GM10847 (cell line): ENCODE measurements at regions not wholly inside any gene's neighbourhood (a gene's known extent, or its start where the extent isn't known, plus 50 kb on each side); places are given as distances from the start of the nearest gene placed in this dataset.

Experiments
- POLR2A ChIP-seq: IDR thresholded peaks from 2 replicates; pipeline ENCODE4 v1.6.1; 2011; ENCODE audit not compliant: insufficient read length; ENCODE audit errors: extremely low read depth

- TF ChIP-seq POLR2A: no peak
These were observed 897.6 kb downstream of the BCL11A start for GRCh38 chr2:59655809-59656208.

DNA sequence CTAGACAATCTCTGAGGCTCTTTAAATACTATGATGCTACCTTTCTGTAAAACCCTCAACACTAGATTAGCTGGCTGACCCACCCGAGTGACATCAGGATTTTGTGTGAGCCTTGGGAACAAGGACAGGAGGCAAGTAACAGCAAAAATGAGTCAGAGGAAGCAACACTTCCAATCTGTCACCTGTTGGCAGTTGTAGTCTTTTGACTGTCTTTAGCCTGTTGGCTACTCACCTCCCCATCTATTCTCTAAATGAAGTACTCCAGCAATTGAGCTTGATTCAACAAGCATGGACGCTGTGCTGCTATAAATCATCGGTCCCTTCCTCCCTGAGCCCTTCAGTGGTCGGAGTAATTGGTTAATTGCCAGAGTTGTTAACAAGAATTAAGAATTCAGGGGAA is 898.7 kb downstream of the BCL11A start:
- no peak for TF ChIP-seq POLR2A

- TF ChIP-seq POLR2A: no peak
These were observed 900.3 kb downstream of the BCL11A start for GRCh38 chr2:59653164-59653563.

DNA sequence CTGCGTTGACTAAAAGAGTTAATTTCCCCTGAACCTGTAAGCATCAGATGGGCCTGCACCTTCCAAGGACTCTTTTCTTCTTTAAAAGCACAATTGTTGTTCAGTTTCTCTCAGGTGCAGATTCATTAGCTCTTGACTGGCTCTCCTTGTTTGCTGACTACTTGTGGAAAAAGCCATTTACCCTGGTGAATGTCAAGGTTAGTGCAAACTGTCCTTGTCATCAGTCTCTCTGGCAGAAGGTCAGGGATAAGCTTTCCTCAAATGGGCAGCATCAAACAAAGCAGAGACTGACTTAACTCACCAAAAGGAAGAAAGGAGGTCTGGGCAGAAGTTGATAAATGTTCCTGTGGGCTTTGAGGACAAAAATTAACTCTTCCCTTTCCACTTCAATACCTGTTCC is 922.7 kb downstream of the BCL11A start:
- no peak for TF ChIP-seq POLR2A

- no peak for TF ChIP-seq POLR2A
These were observed 925.9 kb downstream of the BCL11A start for GRCh38 chr2:59627599-59627998.

DNA sequence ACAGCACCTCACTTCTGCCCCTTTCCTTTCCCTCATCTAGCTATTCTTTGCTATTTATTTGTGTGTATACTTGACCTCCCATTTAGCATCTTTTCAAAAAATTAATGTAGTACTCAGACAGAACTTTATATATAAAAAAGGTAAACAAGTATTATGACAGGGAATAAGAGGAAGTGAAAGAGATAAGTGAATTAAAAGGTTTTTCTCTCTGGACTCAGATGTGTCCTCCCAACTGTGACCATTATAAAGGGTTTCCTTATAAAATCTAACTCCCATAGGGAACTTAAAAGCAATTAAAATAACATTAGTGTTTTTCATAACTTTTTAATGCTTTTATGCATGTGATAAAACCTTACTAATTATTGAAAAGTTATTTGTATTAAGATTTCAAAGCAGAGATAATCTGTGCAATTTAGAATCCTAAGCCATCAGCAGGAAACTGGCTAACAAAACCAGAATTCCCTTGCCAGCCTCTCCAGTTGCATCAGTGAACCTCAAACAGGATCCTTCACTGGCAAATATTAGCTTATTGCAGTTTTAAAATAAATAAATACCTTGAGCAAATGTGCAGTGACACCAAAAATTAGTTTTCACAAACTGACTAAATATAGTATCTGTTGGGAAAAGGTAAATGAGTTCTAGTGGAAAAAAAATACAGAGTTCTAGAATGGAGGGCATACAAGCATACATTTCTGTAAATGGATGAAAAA is 930.7 kb downstream of the BCL11A start:
- TF ChIP-seq POLR2A: no peak

GRCh38 chr2:59604123-59604522 is 949.3 kb downstream of the BCL11A start:
- no peak for TF ChIP-seq POLR2A

DNA sequence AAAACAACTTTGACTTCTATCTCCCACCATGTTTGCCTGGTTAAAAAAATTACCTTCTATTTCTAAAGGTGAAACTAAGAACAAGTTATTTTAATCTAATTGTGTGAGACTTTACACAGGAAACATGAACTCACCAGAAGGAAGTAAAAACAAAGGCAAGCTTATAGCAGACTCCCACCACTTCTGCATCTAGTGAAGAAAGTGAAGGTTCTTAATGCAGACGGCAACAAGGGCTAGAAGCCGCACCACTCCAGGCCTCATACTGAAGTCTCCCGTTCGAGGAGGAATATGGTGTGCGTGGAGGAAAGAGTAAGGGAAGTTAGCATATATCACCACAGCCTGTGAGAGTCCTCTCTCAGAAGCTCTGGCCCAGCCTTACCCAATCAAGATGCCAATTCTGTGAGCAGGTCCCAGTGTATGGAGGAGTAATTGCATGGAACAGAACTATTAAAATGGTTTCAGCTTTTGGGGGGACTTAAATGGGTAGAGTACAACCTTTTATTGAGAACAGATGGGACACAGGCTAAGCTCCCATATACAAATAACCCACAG is 958.7 kb downstream of the BCL11A start:
- TF ChIP-seq POLR2A: no peak

GRCh38 chr2:59590798-59591197 is 962.7 kb downstream of the BCL11A start:
- no peak for TF ChIP-seq POLR2A

- TF ChIP-seq POLR2A: no peak
These were observed 963.6 kb downstream of the BCL11A start for GRCh38 chr2:59589881-59590280.

- TF ChIP-seq POLR2A: no peak
These were observed 965.2 kb downstream of the BCL11A start for GRCh38 chr2:59588286-59588685.

DNA sequence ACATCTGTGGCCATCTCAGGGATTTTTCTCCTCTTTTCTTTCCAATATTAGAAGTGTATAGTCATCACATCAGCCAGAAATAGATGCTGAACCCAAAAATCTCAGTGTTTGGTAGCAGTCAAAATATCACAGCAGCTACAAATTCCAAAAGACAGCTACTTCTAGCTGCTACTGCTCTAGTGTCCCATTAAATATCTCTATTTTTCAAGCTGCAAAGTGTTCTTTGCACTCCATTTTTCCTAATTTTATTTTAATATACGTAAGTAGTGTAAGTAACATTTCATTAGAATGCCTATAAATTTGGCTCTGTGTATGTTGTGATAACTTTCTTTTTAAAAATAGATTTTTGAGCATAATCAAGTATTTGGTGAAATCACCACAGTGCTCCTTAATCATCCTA is 967.3 kb downstream of the BCL11A start:
- no peak for TF ChIP-seq POLR2A

GRCh38 chr2:59585655-59586054 is 967.8 kb downstream of the BCL11A start:
- no peak for TF ChIP-seq POLR2A

DNA sequence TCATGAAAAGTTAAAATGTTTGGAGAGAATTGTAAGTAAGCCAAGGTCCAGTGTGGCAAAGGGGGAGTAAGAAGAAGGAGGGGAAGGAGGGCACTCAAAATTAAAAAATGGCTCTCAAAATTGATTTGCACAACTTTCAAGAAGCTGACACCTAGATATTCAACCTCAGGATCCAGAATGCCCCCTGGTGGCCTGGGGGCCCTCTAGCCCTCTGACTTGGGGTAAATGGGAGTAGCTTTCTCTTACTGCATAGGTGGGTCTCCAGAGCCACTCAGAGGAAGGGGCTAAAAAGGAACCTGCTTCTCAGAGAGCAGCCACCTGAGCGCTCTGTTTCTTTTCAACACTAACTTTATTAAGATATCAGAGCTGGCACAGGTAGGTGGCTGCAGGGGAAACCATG is 968.5 kb downstream of the BCL11A start:
- no peak for TF ChIP-seq POLR2A

DNA sequence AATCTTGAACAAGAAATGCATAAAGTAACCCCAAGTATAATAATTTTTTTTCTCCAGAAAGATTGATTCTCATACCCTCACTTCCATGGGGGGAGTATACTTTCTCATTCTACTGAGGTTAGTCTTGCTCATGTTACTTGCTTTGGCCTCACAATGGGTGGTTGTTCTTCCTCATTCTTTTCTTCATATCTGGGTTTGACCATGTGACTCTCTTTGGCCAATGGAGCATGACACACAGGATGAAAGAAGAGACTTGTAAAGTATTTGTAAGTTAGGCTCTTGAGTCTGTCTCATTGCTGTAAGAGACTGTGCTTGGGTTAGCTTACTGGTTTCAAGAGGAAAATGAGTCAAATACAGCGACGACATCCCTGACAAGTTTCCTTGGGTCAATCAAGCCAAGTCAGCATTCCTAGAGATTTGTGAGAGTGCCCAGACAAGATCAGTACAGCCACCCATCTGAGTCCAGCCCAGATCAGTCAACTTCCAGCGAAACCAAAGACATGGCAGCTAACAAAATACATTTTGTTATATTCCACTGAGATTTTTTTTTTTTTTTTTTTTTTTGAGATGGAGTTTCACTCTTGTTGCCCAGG is 970.2 kb downstream of the BCL11A start:
- no peak for TF ChIP-seq POLR2A

DNA sequence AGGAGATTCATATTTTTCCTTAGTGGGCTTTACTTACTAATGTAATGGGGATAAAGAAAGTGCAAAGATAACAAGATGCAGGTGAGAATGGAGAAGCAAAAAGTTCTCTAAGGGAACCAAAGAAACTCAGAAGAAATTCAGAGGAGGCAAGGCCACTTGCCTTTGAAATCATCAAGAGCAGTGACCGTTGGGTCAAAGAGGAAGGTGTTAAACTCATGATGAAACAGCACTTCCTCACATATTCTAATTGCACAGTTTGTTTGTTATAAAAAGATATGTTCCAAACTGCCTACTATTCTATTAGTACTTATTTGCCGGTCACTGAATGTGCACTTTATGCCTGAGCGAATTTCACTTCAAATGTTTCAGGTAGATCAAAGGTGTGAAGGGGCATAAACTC is 975.1 kb downstream of the BCL11A start:
- TF ChIP-seq POLR2A: no peak

DNA sequence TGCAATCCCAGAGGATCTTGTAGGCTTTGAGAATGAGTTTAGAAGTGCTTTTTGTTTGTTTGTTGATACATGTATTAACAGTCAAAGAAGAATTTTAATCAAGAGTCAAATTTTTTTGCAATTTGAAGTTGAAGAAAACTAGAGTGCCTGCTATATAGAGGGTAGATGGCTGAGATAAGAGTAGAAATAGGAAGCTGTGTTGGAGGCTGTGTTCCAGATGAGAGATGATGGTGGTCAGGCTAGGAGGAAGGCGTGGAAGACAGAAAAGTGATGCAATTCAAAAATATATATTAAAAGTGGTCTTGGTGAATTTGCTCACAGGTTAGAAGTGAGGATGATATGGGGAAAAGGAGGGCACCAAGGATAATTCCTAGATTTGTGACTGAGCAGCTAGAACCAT is 978.3 kb downstream of the BCL11A start:
- TF ChIP-seq POLR2A: no peak
